GM18507 (cell line): ENCODE measurements at regions not wholly inside any gene's neighbourhood (a gene's known extent, or its start where the extent isn't known, plus 50 kb on each side); places are given as distances from the start of the nearest gene placed in this dataset.

Experiments used
- DNase-seq: peaks from one replicate; pipeline ENCODE4 v3.0.0; 2011; ENCODE audit warnings: low read depth; ENCODE audit not compliant: insufficient read length; ENCODE audit errors: extremely low spot score
- FAIRE-seq: peaks from 2 replicates; lab custom pipeline; 2011; peaks lifted over from hg19 to GRCh38; lab: Jason Lieb, UNC

GRCh38 chr1:87916965-87917364 is 588.3 kb downstream of the LMO4 start:
- FAIRE-seq = no peak
- no peak for DNase-seq

DNA sequence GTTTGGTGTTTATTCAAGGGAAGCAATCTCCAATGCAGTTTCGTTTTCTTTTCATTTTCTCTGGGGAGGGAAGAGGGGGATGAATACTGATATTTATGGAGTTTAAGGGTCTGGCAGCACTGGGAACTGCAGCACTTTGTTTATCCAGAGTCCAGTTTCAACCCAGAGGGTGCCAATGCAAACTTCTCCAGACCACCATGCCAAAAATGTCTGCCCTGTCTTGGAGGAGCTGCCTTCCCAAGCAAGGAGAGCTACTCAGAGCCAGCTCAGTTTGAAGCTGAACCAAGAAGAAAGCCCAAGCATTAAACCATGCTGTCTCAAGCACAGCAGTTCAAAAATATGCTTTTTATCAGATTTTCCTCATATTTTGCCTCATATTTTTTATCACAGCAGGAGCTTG is 589.7 kb downstream of the LMO4 start:
- DNase-seq = no peak
- FAIRE-seq = no peak

- FAIRE-seq (no peak), DNase-seq (no peak)
These were observed 594.2 kb downstream of the LMO4 start for GRCh38 chr1:87922885-87923284.

DNA sequence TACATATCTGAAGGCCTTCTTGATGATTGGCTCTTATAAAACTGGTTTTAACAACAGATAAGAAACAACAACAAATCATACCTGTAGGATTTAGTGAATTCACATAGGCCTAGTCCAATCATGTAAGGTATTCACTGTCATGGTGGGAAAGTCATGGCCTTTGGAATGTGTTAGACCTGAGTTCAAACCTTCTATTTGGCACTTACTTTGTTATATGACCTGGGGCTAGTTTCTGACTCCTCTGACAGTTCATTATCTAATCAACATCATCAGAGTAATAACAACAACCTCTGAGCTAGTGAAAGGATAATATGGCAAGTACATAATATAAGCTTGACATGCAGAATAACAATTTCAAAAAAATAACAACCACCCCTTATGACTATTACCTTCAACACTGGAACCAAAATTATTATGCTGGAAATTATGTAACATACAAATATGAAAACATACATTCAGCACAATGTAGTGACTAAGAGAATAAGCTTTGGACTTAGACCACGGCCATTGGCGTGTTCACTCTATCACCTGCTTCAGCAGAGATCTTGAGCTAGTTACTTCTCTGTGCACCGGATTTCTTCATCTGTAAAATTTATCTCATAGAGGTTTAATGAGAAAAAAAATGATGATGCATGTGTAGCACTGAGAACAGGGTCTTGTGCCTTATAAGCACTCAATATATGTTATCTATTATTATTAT is 597.6 kb downstream of the LMO4 start:
- DNase-seq = no peak

GRCh38 chr1:87926921-87927320 is 598.2 kb downstream of the LMO4 start:
- no peak for DNase-seq
- FAIRE-seq = no peak

More for the DNA sequence above, 597.6 kb downstream of the LMO4 start:
- FAIRE-seq = no peak

- DNase-seq (no peak), FAIRE-seq (no peak)
These were observed 599.0 kb downstream of the LMO4 start for GRCh38 chr1:87927391-87928280.

GRCh38 chr1:87928623-87929022 is 599.9 kb downstream of the LMO4 start:
- DNase-seq (no peak), FAIRE-seq (no peak)

GRCh38 chr1:87929906-87930305 is 601.2 kb downstream of the LMO4 start:
- DNase-seq (no peak), FAIRE-seq (no peak)

GRCh38 chr1:87930796-87931195 is 602.1 kb downstream of the LMO4 start:
- FAIRE-seq = no peak

GRCh38 chr1:87933171-87933570 is 604.5 kb downstream of the LMO4 start:
- FAIRE-seq (no peak), DNase-seq (no peak)

More at GRCh38 chr1:87930796-87931195, 602.1 kb downstream of the LMO4 start:
- DNase-seq = no peak

DNA sequence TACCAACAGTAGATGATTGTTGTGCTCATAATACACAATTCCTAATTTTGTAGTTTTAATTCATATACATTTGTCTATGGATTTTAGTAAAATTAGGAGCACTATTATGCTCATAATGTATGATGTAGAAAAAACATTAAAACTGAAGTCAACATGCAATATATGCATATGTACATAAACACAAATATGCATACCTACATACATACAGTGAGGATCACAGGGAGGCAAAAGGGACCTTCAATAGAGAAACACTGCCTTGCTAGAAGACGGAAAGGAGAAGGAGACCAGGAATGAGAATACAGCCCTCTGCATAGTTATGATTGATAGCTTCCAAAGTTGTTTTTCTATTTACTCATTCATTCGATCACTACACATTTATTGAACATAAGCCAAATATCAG is 606.5 kb downstream of the LMO4 start:
- FAIRE-seq (no peak), DNase-seq (no peak)

DNA sequence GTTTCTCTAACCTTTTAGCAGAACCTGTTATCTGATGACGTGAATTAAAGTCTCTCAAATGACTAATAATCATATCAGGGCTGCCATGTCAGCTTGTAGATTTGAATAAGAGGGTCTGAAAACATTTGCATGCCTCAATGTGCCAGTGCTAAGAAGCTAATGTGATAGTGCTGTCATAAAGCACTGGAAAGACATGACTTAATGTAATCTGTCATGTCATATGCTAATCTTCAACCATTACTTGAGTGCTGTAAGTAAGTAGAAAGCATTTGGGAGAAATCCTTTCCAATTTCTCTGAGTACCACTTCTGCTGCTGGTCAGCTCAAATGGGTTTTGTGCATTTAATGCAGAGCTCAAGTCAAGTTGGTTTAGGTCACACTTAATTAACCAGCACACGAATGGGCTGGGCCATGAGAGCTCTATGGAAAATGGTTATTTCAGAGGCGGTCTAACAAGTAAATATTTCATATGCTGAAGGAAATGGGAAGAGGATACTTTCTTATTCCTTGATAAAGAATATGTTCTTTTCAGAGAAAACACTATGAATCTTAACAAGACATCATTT is 609.2 kb downstream of the LMO4 start:
- no peak for DNase-seq

GRCh38 chr1:87938631-87939030 is 610.0 kb downstream of the LMO4 start:
- no peak for FAIRE-seq

More for the DNA sequence above, 609.2 kb downstream of the LMO4 start:
- no peak for FAIRE-seq

DNA sequence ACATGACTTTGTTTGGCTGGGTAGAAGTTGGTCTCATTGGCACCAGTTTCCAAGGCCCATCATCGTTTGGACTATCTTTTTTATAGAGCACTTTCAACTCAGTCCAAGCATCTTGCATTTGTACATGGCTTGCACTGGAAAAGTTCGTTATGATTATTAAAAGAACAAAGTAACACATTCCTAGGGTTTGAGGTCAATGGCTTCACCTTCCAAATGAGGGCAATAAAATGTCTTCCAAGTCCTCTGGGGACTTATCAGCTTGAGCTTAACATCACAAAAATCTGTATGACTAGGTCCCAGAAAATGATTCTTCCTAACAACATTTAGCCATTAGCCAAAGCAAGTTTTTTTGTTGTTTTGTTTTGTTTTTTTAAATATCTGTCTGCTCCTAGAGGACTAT is 610.8 kb downstream of the LMO4 start:
- no peak for FAIRE-seq

More at GRCh38 chr1:87938631-87939030, 610.0 kb downstream of the LMO4 start:
- no peak for DNase-seq

DNA sequence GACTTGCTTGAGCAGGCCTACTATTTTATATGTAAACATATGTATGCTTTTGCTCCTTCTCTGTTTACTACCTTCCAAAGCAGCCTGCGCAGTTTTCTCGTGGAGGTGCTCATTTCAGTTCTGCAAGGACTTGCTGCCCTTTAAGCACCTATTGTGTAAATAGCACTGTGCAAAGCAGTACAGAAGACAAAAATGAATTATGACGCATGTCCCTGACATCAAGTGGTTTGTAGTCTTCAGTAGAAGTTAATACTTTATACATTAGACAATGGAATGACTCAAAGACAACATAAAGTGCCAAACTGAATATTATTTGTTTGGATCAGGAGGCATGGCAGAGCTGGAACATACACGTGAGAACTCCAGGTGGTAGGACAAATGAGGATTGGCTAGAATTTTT is 611.7 kb downstream of the LMO4 start:
- DNase-seq = no peak
- no peak for FAIRE-seq

More for the DNA sequence above, 610.8 kb downstream of the LMO4 start:
- DNase-seq = no peak

- FAIRE-seq (no peak), DNase-seq (no peak)
These were observed 612.8 kb downstream of the LMO4 start for GRCh38 chr1:87941337-87941946.

DNA sequence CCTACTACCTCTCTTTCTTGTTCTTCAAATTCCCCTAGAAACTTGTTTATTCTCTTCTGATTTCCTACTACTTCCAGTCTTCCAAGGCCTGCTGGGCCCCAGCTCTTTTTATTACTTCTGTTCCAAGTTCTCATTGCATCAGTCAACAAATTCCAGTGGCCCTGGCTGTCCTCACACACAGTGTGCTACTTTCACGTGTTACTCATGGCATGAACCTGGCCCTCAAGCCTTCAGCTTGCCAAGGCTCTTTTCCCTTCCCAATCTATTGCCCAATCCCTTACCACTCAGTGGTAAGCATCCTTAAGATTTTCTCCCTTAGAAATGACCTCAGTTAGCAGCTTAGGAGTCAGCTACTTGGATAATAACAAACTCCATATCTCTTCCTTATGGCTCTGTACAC is 613.5 kb downstream of the LMO4 start:
- DNase-seq = no peak
- no peak for FAIRE-seq

DNA sequence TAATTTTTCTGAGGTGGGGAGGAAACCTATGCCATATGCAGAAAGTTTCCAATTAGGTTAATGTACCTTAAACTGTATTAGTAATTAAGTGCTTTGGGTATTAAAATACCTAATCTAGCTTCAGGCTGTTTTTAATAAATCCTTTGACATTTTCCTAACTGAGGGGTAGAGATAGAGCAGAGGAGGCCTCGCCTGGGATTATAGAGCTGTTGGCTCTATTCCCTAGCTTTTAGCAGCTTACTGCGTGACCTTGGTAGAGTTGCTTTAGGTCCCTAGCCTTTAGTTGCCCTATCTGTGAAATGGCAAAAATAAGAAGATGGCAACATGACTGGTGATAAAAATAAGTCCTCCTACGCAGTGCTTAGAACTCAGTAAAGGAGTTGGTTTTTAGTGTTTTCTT is 621.0 kb downstream of the LMO4 start:
- DNase-seq = no peak
- no peak for FAIRE-seq

DNA sequence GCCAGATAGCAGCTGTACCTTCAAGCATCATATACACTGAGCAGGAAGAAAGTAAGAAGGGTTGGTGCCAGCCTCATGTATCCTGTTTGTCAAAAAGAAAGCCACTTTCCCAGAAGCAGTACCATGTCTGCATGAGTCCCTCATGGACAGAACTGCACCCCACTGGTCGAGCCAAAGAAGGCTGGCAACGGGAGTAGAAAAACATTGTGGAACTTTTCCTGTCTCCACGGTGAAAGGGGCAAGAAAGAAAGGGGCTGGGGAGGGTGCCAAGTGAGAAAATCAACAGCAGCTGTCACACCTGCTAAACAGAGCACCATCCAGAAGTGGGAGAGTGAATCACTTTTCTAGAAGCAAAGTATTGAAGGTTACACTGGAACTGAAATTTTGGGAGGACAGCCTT is 621.7 kb downstream of the LMO4 start:
- DNase-seq (no peak), FAIRE-seq (no peak)

GRCh38 chr1:87951409-87951808 is 622.7 kb downstream of the LMO4 start:
- no peak for DNase-seq
- FAIRE-seq = no peak
